ENCODE measurements at regions not wholly inside any gene's neighbourhood (a gene's known extent, or its start where the extent isn't known, plus 50 kb on each side); places are given as distances from the start of the nearest gene placed in this dataset.
A peak's percentile ranks its signal among the peaks of the same experiment; 100 is the strongest.

DNA sequence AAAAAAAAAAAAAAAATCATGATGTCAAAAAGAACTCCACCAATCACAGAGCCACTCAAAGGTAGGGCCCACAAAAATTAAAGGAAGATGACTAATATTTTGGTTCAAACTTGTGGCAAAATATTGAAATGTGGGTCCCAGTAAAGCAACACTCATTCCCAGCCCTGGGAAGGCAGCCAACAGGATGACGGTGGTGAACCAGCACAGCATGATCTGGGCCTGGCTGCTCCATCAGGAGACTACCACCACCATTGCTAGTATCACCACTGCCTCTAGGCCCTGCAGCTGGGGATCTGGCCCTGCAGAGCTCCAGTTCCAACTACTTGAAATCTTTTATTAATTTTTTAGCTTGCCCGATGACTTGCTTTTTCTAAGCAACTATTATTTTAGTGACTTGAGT, 206.8 kb upstream of the ITGA1 start:
- TF ChIP-seq, protein P1, sequence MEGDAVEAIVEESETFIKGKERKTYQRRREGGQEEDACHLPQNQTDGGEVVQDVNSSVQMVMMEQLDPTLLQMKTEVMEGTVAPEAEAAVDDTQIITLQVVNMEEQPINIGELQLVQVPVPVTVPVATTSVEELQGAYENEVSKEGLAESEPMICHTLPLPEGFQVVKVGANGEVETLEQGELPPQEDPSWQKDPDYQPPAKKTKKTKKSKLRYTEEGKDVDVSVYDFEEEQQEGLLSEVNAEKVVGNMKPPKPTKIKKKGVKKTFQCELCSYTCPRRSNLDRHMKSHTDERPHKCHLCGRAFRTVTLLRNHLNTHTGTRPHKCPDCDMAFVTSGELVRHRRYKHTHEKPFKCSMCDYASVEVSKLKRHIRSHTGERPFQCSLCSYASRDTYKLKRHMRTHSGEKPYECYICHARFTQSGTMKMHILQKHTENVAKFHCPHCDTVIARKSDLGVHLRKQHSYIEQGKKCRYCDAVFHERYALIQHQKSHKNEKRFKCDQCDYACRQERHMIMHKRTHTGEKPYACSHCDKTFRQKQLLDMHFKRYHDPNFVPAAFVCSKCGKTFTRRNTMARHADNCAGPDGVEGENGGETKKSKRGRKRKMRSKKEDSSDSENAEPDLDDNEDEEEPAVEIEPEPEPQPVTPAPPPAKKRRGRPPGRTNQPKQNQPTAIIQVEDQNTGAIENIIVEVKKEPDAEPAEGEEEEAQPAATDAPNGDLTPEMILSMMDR (conservative IDR thresholded peaks at IDR 0.05; ENCODE audit: low read length), result no peak
- no peak overlapping the region for H3K4me3 ChIP-seq (ENCODE audit: low read length)
- DNase-seq (ENCODE audit: low read depth), result peak; percentile 26

DNA sequence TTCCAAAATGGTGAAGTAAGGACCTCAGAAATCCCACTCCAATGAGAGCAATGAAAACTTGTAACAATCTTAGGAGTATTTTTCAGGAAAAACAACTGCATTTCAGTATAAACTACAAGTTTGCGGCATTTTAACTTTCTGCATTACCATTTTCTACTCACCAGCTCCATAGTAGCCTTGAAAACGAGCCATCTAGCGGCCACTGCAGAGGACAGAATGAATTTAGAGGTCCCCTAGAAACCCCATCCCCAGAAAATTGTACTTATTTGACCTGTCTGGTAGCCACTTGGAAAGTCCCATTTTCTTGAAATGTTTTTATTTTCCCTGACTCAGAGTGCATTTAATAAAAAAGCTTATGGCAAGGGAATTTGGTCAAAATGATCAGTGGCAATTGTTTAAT, 205.4 kb upstream of the ITGA1 start:
- H3K4me3 ChIP-seq (ENCODE audit: low read length), result no peak overlapping the region
- TF ChIP-seq, protein P1 (conservative IDR thresholded peaks at IDR 0.05; ENCODE audit: low read length), result 0 out of 2 replicates have a peak, but pooled peaks have one; percentile 7
- no peak for DNase-seq (ENCODE audit: low read depth)

DNA sequence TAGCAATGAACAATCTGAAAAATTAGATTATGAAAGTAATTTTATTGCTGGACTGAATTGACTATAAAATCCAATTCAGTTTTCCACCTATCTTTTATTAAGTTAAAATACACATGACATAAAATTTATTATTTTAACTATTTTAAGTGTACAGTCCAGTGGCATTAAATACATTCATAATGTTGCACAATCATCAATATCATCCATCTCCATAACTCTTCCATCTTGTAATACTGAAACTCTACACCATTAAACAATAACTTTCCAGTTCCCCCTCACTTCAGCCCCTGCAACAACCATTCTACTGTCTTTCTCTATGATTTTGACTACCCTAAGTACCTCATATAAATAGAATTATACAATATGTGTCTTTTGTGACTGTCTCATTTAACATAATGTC, 200.6 kb upstream of the ITGA1 start:
- no peak overlapping the region for H3K4me3 ChIP-seq (ENCODE audit: low read length)
- DNase-seq (ENCODE audit: low read depth), result no peak
- TF ChIP-seq, protein P1 (conservative IDR thresholded peaks at IDR 0.05; ENCODE audit: low read length), result no peak

DNA sequence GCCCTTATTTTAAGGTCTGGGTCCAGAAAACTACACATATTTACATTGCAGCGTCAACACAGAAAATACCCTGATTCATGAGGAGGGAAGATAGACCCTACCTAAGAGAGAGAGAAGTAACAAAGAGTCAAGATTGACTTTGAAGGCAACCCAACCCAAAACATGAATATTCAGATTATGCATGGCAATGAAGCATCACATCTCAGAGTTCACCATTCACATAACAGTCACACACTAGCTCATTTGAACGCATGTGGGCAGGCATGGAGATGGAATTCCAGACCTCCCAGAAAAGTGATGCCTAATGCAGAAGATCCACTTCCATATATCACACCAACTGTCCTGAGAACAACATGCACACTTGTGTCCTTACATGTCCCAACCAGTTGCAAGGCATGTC, 190.1 kb upstream of the ITGA1 start:
- DNase-seq (ENCODE audit: low read depth), result no peak
- no peak overlapping the region for H3K4me3 ChIP-seq (ENCODE audit: low read length)
- TF ChIP-seq, protein P1 (conservative IDR thresholded peaks at IDR 0.05; ENCODE audit: low read length), result no peak

DNA sequence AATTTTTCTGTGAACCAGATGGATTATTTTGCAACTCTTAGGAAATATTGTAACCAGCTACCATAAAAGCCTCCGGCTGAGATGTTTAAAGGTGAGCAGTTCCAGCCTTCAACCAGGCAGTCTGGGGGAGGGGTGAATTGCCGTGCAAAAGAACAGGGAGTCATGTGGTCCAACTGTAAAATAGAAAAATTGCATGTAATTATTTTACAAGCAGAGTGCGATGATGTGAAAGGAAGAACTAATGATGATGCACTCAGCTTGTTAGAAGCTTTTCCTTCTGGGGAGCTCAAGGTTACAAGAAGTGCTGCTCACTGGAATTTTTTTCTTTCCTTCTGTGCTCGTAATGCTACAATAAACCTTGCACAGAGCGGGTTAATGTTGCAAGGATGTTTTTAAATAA, 188.7 kb upstream of the ITGA1 start:
- TF ChIP-seq, protein P1 (conservative IDR thresholded peaks at IDR 0.05; ENCODE audit: low read length), result no peak
- DNase-seq (ENCODE audit: low read depth), result no peak
- H3K4me3 ChIP-seq (ENCODE audit: low read length), result no peak overlapping the region

DNA sequence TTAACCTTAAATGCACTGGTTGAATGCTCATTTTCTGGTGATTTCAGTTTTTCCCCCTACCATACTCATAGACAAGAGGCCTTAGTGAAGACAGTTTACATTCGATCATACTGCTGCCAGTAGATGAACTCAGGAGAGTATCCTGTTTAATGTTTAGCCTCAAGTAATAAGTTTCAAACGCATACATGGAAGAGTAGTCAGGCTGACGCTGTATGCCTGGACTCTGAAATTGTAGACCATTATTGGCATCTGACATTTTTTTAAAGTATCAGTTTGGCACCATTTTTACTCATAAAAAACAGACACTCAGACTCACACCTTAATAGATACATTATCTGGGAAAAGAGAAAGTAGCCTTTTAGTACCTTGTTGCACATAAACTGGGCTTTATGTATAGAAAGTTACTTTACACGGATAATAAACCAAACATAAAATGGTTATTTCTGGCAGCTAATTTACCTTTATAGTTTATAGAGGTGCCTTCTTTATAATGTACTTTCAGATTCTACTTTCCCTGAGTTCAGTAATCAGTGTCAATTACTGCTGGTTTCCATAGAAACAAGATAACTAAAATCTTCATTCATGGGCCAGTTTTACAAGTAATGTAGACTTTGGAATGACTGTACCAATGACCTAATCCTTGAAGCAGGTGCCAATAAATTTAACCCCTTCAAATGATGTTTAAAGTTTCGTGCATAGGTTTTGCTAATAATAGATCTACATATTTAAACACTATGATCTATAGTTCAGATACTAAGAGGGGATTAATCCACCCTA, 183.8 kb upstream of the ITGA1 start:
- DNase-seq (ENCODE audit: low read depth), result no peak
- TF ChIP-seq, protein P1 (conservative IDR thresholded peaks at IDR 0.05; ENCODE audit: low read length), result no peak
- H3K4me3 ChIP-seq (ENCODE audit: low read length), result no peak overlapping the region
